Osteoblast (primary cell): ENCODE measurements at regions not wholly inside any gene's neighbourhood (a gene's known extent, or its start where the extent isn't known, plus 50 kb on each side); places are given as distances from the start of the nearest gene placed in this dataset.

Source experiments
- DNase-seq: peaks from one replicate; pipeline ENCODE4 v3.0.0; 2011; ENCODE audit warnings: low spot score, mixed read lengths; ENCODE audit not compliant: insufficient read length; ENCODE audit errors: missing footprints
- H2AFZ ChIP-seq: 2 replicates; pipeline ENCODE4 v1.6.0; 2011; ENCODE audit warnings: mild to moderate bottlenecking, low read length
- H3K27ac ChIP-seq: 2 replicates; pipeline ENCODE4 v1.5.1; 2011; ENCODE audit warnings: mild to moderate bottlenecking, low read depth, low read length, moderate library complexity
- H3K27me3 ChIP-seq: 2 replicates; pipeline ENCODE4 v1.6.0; 2012; ENCODE audit warnings: mild to moderate bottlenecking, control low read depth, inconsistent platforms, low read length, moderate library complexity; ENCODE audit not compliant: insufficient read depth
- H3K36me3 ChIP-seq: 2 replicates; pipeline ENCODE4 v1.5.1; 2011; ENCODE audit warnings: mild to moderate bottlenecking, low read length, control low read depth, moderate library complexity; ENCODE audit not compliant: insufficient read depth
- H3K4me1 ChIP-seq: 2 replicates; pipeline ENCODE4 v1.5.1; 2011; ENCODE audit warnings: mild to moderate bottlenecking, low read length, control low read depth, moderate library complexity; ENCODE audit not compliant: insufficient read depth
- H3K4me2 ChIP-seq: 2 replicates; pipeline ENCODE4 v1.6.0; 2011; ENCODE audit warnings: mild to moderate bottlenecking, low read length; ENCODE audit not compliant: insufficient read depth
- H3K4me3 ChIP-seq: fragments of 200-600 bp; sonication (generic); 3 replicates; pipeline ENCODE4 v1.5.1; 2012; ENCODE audit warnings: mild to moderate bottlenecking, low read length, inconsistent platforms; ENCODE audit not compliant: insufficient read depth
- H3K79me2 ChIP-seq: 2 replicates; pipeline ENCODE4 v1.6.0; 2012; ENCODE audit warnings: mild to moderate bottlenecking, low read length, control low read depth, inconsistent platforms; ENCODE audit not compliant: insufficient read depth
- H3K9me3 ChIP-seq: 2 replicates; pipeline ENCODE4 v1.5.1; 2011; ENCODE audit warnings: low read depth, low read length, control low read depth
- H4K20me1 ChIP-seq: 2 replicates; pipeline ENCODE4 v1.6.0; 2012; ENCODE audit warnings: mild to moderate bottlenecking, low read length, control low read depth; ENCODE audit not compliant: insufficient read depth
- CTCF ChIP-seq: IDR thresholded peaks from 2 replicates; pipeline ENCODE4 v1.5.1; 2011; ENCODE audit warnings: mild to moderate bottlenecking, low read depth, low read length, moderate library complexity; ENCODE audit errors: extremely low read depth

GRCh38 chr14:98237939-98238338, 1034.1 kb downstream of the BCL11B start:
- Histone ChIP-seq H4K20me1 (no peaks in the 10 kb centered on the region), H3K4me1 (no peaks in the 10 kb centered on the region), H3K4me2 (no peak overlapping the region), H3K36me3 (no peaks in the 10 kb centered on the region), H3K27me3 (no peaks in the 10 kb centered on the region), H3K27ac (no peak overlapping the region), H3K4me3 (no peak overlapping the region), H2AFZ (no peak overlapping the region), H3K9me3 (no peaks in the 10 kb centered on the region), H3K79me2 (no peaks in the 10 kb centered on the region)
- no peak for DNase-seq
- TF ChIP-seq CTCF: no peak

- Histone ChIP-seq H3K27me3 (no peaks in the 10 kb centered on the region), H4K20me1 (no peaks in the 10 kb centered on the region), H3K36me3 (no peaks in the 10 kb centered on the region), H3K4me2 (no peak overlapping the region), H3K79me2 (no peaks in the 10 kb centered on the region), H3K4me1 (no peaks in the 10 kb centered on the region), H3K9me3 (no peaks in the 10 kb centered on the region), H2AFZ (no peak overlapping the region), H3K4me3 (no peak overlapping the region), H3K27ac (no peak overlapping the region)
- TF ChIP-seq CTCF: no peak
- DNase-seq: no peak
Measured at GRCh38 chr14:98240376-98240775, 1031.6 kb downstream of the BCL11B start.

GRCh38 chr14:98242903-98243302, 1029.1 kb downstream of the BCL11B start:
- TF ChIP-seq CTCF: no peak
- no peak overlapping the region for H3K27ac ChIP-seq
- no peak for DNase-seq

GRCh38 chr14:98243332-98243731, 1028.7 kb downstream of the BCL11B start:
- H3K4me2 ChIP-seq: no peak overlapping the region
- H3K27ac ChIP-seq: no peak overlapping the region
- no peak for TF ChIP-seq CTCF
- no peaks in the 10 kb centered on the region for H3K27me3 ChIP-seq
- no peaks in the 10 kb centered on the region for H3K79me2 ChIP-seq
- H3K4me1 ChIP-seq: no peaks in the 10 kb centered on the region
- no peaks in the 10 kb centered on the region for H4K20me1 ChIP-seq
- no peak overlapping the region for H2AFZ ChIP-seq
- H3K9me3 ChIP-seq: no peaks in the 10 kb centered on the region
- no peak overlapping the region for H3K4me3 ChIP-seq
- H3K36me3 ChIP-seq: no peaks in the 10 kb centered on the region
- DNase-seq: no peak

More at GRCh38 chr14:98242903-98243302, 1029.1 kb downstream of the BCL11B start:
- Histone ChIP-seq H3K9me3 (no peaks in the 10 kb centered on the region), H3K36me3 (no peaks in the 10 kb centered on the region), H3K27me3 (no peaks in the 10 kb centered on the region), H2AFZ (no peak overlapping the region), H3K4me3 (no peak overlapping the region), H3K4me1 (no peaks in the 10 kb centered on the region), H4K20me1 (no peaks in the 10 kb centered on the region), H3K79me2 (no peaks in the 10 kb centered on the region), H3K4me2 (no peak overlapping the region)
